HL-60 (cell line): ENCODE measurements at regions not wholly inside any gene's neighbourhood (a gene's known extent, or its start where the extent isn't known, plus 50 kb on each side); places are given as distances from the start of the nearest gene placed in this dataset.

ENCODE experiments used
- DNase-seq, 2 experiments: peaks; one replicate each; pipeline ENCODE4 v3.0.0-alpha.2; 2010 to 2020; ENCODE audit warnings: low read depth in 1 of 2, low spot score in 1 of 2
- H3K27ac ChIP-seq: fragments of 250-450 bp; sonication (Bioruptor Pico); replicated peaks from 2 replicates; pipeline ENCODE4 v1.5.1; 2020; ENCODE audit warnings: mild to moderate bottlenecking, moderate library complexity
- H3K27me3 ChIP-seq: fragments of 250-450 bp; sonication (Bioruptor Pico); 2 replicates; pipeline ENCODE4 v1.5.1; 2021; ENCODE audit warnings: mild to moderate bottlenecking, moderate library complexity; ENCODE audit not compliant: insufficient read depth, poor library complexity, severe bottlenecking
- H3K4me3 ChIP-seq: replicated peaks from 2 replicates; pipeline ENCODE4 v1.5.1; 2011; ENCODE audit warnings: mild to moderate bottlenecking, control low read depth, low read length; ENCODE audit not compliant: insufficient read depth
- GABPA ChIP-seq: IDR thresholded peaks from 2 replicates; pipeline ENCODE4 v1.6.1; 2012; ENCODE audit warnings: low read depth
- POLR2AphosphoS5 ChIP-seq: IDR thresholded peaks from 2 replicates; pipeline ENCODE4 v1.6.1; 2012; ENCODE audit warnings: low read depth
- SPI1 ChIP-seq: IDR thresholded peaks from 2 replicates; pipeline ENCODE4 v1.6.1; 2012; ENCODE audit warnings: low read depth, mild to moderate bottlenecking, borderline replicate concordance
- TF ChIP-seq, protein P1 (sequence below): IDR thresholded peaks from 2 replicates; pipeline ENCODE4 v1.6.1; 2012; ENCODE audit warnings: low read depth; ENCODE audit not compliant: insufficient replicate concordance
- TF ChIP-seq, protein P2 (sequence below): IDR thresholded peaks from one replicate; pipeline ENCODE4 v1.5.1; 2011; ENCODE audit warnings: low read length, control low read depth, inconsistent platforms; ENCODE audit not compliant: insufficient read depth

- no peak overlapping the region for H3K27ac ChIP-seq
- H3K4me3 ChIP-seq: no peak overlapping the region
- no peak for DNase-seq
- H3K27me3 ChIP-seq: peaks cover 2% of the 10 kb centered on the region
- TF ChIP-seq, protein P1, sequence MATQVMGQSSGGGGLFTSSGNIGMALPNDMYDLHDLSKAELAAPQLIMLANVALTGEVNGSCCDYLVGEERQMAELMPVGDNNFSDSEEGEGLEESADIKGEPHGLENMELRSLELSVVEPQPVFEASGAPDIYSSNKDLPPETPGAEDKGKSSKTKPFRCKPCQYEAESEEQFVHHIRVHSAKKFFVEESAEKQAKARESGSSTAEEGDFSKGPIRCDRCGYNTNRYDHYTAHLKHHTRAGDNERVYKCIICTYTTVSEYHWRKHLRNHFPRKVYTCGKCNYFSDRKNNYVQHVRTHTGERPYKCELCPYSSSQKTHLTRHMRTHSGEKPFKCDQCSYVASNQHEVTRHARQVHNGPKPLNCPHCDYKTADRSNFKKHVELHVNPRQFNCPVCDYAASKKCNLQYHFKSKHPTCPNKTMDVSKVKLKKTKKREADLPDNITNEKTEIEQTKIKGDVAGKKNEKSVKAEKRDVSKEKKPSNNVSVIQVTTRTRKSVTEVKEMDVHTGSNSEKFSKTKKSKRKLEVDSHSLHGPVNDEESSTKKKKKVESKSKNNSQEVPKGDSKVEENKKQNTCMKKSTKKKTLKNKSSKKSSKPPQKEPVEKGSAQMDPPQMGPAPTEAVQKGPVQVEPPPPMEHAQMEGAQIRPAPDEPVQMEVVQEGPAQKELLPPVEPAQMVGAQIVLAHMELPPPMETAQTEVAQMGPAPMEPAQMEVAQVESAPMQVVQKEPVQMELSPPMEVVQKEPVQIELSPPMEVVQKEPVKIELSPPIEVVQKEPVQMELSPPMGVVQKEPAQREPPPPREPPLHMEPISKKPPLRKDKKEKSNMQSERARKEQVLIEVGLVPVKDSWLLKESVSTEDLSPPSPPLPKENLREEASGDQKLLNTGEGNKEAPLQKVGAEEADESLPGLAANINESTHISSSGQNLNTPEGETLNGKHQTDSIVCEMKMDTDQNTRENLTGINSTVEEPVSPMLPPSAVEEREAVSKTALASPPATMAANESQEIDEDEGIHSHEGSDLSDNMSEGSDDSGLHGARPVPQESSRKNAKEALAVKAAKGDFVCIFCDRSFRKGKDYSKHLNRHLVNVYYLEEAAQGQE: no peak
- TF ChIP-seq POLR2AphosphoS5: no peak
- TF ChIP-seq SPI1: no peak
- TF ChIP-seq, protein P2, sequence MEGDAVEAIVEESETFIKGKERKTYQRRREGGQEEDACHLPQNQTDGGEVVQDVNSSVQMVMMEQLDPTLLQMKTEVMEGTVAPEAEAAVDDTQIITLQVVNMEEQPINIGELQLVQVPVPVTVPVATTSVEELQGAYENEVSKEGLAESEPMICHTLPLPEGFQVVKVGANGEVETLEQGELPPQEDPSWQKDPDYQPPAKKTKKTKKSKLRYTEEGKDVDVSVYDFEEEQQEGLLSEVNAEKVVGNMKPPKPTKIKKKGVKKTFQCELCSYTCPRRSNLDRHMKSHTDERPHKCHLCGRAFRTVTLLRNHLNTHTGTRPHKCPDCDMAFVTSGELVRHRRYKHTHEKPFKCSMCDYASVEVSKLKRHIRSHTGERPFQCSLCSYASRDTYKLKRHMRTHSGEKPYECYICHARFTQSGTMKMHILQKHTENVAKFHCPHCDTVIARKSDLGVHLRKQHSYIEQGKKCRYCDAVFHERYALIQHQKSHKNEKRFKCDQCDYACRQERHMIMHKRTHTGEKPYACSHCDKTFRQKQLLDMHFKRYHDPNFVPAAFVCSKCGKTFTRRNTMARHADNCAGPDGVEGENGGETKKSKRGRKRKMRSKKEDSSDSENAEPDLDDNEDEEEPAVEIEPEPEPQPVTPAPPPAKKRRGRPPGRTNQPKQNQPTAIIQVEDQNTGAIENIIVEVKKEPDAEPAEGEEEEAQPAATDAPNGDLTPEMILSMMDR: no peak
- TF ChIP-seq GABPA: no peak
These were observed 199.6 kb upstream of the TMEM260 start for GRCh38 chr14:56379956-56380355.

DNA sequence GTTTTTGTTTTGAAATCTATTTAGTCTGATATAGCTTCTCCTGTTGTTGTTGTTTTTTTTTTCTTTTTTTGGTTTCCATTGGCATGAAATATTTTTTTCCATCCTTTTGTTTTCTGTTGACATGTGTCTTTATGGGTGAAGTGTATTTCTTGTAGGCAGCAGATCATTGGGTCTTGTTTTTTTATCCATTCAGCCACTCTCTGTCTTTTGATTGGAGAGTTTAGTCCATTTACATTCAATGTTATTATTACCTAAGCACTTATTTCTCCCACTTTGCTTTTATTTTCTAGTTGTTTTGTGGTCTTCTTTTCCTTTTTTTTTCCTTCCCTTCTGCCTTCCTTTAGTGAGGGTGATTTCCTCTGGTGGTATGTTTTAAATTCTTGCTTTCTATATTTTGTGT is 193.6 kb upstream of the TMEM260 start:
- DNase-seq: no peak
- TF ChIP-seq, protein P2: no peak
- TF ChIP-seq GABPA (no peak), SPI1 (no peak), POLR2AphosphoS5 (no peak)
- TF ChIP-seq, protein P1: no peak
- Histone ChIP-seq H3K4me3 (no peak overlapping the region), H3K27me3 (no peaks in the 10 kb centered on the region), H3K27ac (no peak overlapping the region)

GRCh38 chr14:56390859-56391258 is 188.7 kb upstream of the TMEM260 start:
- TF ChIP-seq, protein P1: no peak
- TF ChIP-seq, protein P2: no peak
- TF ChIP-seq SPI1 (no peak), POLR2AphosphoS5 (no peak), GABPA (no peak)
- Histone ChIP-seq H3K27ac (no peak overlapping the region), H3K27me3 (no peaks in the 10 kb centered on the region), H3K4me3 (no peak overlapping the region)
- no peak for DNase-seq
